ENCODE measurements at regions not wholly inside any gene's neighbourhood (a gene's known extent, or its start where the extent isn't known, plus 50 kb on each side); places are given as distances from the start of the nearest gene placed in this dataset.

GRCh38 chr21:35860189-35860869 lies 200.0 kb downstream of the SETD4 start:
- TF ChIP-seq POLR2A (IDR thresholded peaks at IDR 0.05; ENCODE audit: low read depth, low read length), result no peak
- DNase-seq (ENCODE audit: insufficient read length, low spot score), result no peak
- no peak for FAIRE-seq

DNA sequence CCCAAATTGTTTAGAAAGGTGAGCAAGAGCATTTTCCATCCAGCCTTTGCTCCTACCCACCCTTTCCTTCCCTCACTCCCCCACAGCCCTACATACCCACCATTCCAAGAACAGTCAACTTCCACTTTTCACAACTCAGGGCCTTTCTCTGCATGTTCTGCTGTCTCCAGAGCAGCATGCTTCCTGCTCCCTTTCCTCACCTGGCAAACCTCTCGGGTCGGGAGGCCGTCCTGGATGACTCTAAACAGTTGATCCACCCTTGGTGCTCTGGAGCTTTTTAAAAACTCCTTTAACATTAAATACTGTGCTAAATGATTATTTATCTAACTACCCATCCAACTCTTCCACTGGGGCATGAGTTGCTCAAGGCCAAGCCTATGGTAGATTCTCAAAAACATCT lies 200.6 kb downstream of the SETD4 start:
- no peak for TF ChIP-seq POLR2A (IDR thresholded peaks at IDR 0.05; ENCODE audit: low read depth, low read length)
- DNase-seq (ENCODE audit: insufficient read length, low spot score), result no peak

DNA sequence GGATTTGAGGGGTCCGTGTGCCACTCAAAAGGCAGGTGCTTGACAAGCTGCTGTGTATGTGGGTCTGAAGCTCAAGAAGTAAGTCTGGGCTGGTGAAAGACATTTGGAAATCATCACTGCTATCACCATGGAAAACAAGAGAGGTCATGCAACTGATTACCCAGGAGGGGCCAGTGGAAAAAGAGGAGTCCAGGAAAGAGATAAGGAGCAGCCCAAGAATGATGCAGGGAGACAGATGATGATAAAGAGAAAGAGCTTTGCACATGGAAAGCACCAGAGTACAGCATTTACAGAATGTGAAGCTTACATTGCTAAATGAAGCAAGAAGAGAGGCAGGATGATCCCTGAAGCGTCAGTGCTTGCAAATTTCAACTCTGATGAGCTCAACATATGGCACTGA lies 203.2 kb downstream of the SETD4 start:
- DNase-seq (ENCODE audit: insufficient read length, low spot score) (no peak), FAIRE-seq (no peak)
- TF ChIP-seq POLR2A (IDR thresholded peaks at IDR 0.05; ENCODE audit: low read depth, low read length), result no peak

More for the DNA sequence above, 200.6 kb downstream of the SETD4 start:
- FAIRE-seq, result no peak

GRCh38 chr21:35855484-35855883 lies 204.8 kb downstream of the SETD4 start:
- DNase-seq (ENCODE audit: insufficient read length, low spot score), result no peak
- FAIRE-seq, result no peak
- no peak for TF ChIP-seq POLR2A (IDR thresholded peaks at IDR 0.05; ENCODE audit: low read depth, low read length)

DNA sequence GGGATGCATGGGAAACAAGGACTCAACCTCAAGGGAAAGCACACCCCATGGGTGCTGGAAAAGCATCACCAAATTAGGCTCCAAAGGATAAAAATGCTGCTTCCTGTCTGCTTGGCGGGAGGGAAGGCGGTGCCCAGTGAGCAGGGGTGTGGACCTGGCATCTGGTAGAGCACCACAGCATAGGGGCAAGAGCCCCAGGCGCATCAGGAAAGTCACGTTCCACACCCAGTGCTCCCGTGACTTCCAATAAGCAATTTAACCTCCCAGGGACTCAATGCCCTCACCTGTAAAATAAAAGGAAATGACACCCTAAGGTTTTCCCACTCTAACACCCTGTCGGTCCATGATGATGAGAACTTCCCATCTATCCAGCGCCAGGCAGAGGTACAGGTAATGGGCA lies 206.0 kb downstream of the SETD4 start:
- DNase-seq (ENCODE audit: insufficient read length, low spot score) (no peak), FAIRE-seq (no peak)
- TF ChIP-seq POLR2A (IDR thresholded peaks at IDR 0.05; ENCODE audit: low read depth, low read length), result no peak

- FAIRE-seq (no peak), DNase-seq (ENCODE audit: insufficient read length, low spot score) (no peak)
- TF ChIP-seq POLR2A (IDR thresholded peaks at IDR 0.05; ENCODE audit: low read depth, low read length), result no peak
Observed at GRCh38 chr21:35853321-35854239, 206.7 kb downstream of the SETD4 start.

DNA sequence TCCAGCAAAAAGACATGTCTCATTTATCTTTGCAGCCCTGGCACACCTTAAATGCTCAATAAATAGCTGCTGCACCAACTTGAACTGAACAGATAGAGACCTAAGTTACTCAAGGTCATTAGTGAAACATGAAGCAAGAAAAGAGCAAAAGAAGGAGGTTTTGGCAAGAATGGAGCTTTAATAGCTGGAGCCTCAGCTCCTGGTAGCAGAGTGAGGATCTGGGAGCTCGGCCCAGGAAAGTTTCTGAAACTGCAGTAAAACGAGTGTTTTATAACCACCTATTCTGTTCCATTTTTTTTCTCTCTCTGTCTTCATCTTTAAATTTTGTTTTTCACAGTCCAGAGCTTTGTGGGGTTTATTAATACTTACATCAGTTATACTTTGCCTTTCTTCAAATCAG lies 207.5 kb downstream of the SETD4 start:
- no peak for TF ChIP-seq POLR2A (IDR thresholded peaks at IDR 0.05; ENCODE audit: low read depth, low read length)
- no peak for DNase-seq (ENCODE audit: insufficient read length, low spot score)
- no peak for FAIRE-seq

DNA sequence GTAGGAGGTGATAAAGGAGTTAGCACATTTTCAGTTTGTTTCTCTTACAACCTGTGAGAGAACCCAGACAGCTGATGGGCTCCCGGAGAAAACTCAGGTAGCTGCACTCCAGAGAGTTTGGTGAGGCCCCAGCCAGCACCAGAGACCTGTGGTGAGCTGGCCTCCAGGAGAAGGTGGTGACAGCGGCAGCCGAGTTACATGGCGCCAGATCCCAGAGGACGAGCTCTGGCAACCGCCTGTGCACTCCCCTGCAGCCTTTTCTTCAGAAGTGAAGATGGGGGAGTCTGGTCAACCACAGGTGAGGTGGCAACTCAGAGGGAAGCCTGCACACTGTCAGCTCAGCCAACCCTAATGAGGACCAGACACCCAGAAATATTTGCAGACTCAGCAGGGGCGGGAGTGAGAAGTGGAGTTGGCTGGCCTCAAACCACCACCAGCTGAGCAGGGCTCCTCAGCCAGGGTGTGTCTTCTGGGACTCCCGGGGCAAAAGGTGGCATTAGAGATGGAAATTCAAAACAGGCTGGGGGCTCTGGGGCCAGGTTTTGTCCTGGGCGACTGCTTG lies 209.7 kb downstream of the SETD4 start:
- DNase-seq (ENCODE audit: insufficient read length, low spot score) (no peak), FAIRE-seq (no peak)
- TF ChIP-seq POLR2A (IDR thresholded peaks at IDR 0.05; ENCODE audit: low read depth, low read length), result no peak

GRCh38 chr21:35850029-35850428 lies 210.3 kb downstream of the SETD4 start:
- no peak for FAIRE-seq
- TF ChIP-seq POLR2A (IDR thresholded peaks at IDR 0.05; ENCODE audit: low read depth, low read length), result no peak
- no peak for DNase-seq (ENCODE audit: insufficient read length, low spot score)

GRCh38 chr21:35849144-35849543 lies 211.2 kb downstream of the SETD4 start:
- no peak for TF ChIP-seq POLR2A (IDR thresholded peaks at IDR 0.05; ENCODE audit: low read depth, low read length)
- FAIRE-seq (no peak), DNase-seq (ENCODE audit: insufficient read length, low spot score) (no peak)

- FAIRE-seq (no peak), DNase-seq (ENCODE audit: insufficient read length, low spot score) (no peak)
- TF ChIP-seq POLR2A (IDR thresholded peaks at IDR 0.05; ENCODE audit: low read depth, low read length), result no peak
Observed at GRCh38 chr21:35843911-35844667, 216.2 kb downstream of the SETD4 start.

- FAIRE-seq (no peak), DNase-seq (ENCODE audit: insufficient read length, low spot score) (no peak)
- TF ChIP-seq POLR2A (IDR thresholded peaks at IDR 0.05; ENCODE audit: low read depth, low read length), result no peak
Observed at GRCh38 chr21:35840949-35841348, 219.4 kb downstream of the SETD4 start.

GRCh38 chr21:35840197-35840799 lies 220.0 kb downstream of the SETD4 start:
- peak; percentile 47 for DNase-seq (ENCODE audit: insufficient read length, low spot score)
- no peak for FAIRE-seq
- TF ChIP-seq POLR2A (IDR thresholded peaks at IDR 0.05; ENCODE audit: low read depth, low read length), result no peak
